ENCODE measurements at regions not wholly inside any gene's neighbourhood (a gene's known extent, or its start where the extent isn't known, plus 50 kb on each side); places are given as distances from the start of the nearest gene placed in this dataset.
A peak's percentile ranks its signal among the peaks of the same experiment; 100 is the strongest.

DNA sequence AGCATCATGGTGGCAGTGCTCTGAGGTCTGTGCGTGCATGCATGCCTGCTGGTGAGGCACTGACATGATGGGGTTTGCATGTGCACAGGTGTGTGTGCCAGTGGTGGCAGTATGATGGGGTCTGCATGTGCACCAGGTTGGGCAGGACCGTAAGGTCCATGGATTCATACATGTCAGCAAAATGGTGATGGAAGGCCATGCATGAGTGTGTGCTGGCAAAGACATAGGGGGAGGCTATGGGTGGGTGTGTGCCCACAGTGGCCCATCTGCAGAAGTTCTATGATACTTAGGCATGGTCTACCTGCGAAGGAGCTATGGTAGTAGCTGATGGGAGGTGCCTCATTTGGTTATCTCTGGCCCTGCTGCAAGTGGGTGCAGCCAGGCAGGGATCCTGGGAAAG, 348.0 kb upstream of the TARS1 start (continued):
- TF ChIP-seq, protein P1, sequence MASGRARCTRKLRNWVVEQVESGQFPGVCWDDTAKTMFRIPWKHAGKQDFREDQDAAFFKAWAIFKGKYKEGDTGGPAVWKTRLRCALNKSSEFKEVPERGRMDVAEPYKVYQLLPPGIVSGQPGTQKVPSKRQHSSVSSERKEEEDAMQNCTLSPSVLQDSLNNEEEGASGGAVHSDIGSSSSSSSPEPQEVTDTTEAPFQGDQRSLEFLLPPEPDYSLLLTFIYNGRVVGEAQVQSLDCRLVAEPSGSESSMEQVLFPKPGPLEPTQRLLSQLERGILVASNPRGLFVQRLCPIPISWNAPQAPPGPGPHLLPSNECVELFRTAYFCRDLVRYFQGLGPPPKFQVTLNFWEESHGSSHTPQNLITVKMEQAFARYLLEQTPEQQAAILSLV (CRISPR knock-in tag; IDR thresholded peaks at IDR 0.05; ENCODE audit: borderline replicate concordance), result no peak
- TF ChIP-seq MBD4 (IDR thresholded peaks at IDR 0.05; ENCODE audit: borderline replicate concordance, low read length), result no peak
- TF ChIP-seq RFX5 (IDR thresholded peaks at IDR 0.05; ENCODE audit: low read depth, low read length), result no peak
- no peak for TF ChIP-seq SOX6 (IDR thresholded peaks at IDR 0.05)
- TF ChIP-seq SOX6 (CRISPR knock-in tag; IDR thresholded peaks at IDR 0.05), result no peak
- TF ChIP-seq, protein P2, sequence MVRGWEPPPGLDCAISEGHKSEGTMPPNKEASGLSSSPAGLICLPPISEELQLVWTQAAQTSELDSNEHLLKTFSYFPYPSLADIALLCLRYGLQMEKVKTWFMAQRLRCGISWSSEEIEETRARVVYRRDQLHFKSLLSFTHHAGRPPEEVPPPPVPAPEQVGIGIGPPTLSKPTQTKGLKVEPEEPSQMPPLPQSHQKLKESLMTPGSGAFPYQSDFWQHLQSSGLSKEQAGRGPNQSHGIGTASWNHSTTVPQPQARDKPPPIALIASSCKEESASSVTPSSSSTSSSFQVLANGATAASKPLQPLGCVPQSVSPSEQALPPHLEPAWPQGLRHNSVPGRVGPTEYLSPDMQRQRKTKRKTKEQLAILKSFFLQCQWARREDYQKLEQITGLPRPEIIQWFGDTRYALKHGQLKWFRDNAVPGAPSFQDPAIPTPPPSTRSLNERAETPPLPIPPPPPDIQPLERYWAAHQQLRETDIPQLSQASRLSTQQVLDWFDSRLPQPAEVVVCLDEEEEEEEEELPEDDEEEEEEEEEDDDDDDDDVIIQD (CRISPR knock-in tag; IDR thresholded peaks at IDR 0.05; ENCODE audit: low read depth), result no peak

GRCh38 chr5:33102551-33102950, 338.2 kb upstream of the TARS1 start:
- Histone ChIP-seq H2AFZ (ENCODE audit: low read length) (no peak overlapping the region), H3K27me3 (ENCODE audit: control insufficient read depth in 1 of 2, insufficient read depth in 2 of 2, low read length in 2 of 2) (no peaks in the 10 kb centered on the region), H3K9ac (ENCODE audit: insufficient read depth, low read depth, low read length) (no peak overlapping the region), H3K4me1 (ENCODE audit: insufficient read depth, low read length) (no peaks in the 10 kb centered on the region), H3K4me3 (replicated peaks in 1 of 3; ENCODE audit: insufficient read depth in 1 of 3, low read depth in 2 of 3, low read length in 3 of 3) (no peak overlapping the region), H3K9me3 (ENCODE audit: low read length) (peaks cover 39% of the 10 kb centered on the region), H3K27ac (ENCODE audit: extremely low read length, insufficient read depth, low read length) (no peak overlapping the region), H3K79me2 (ENCODE audit: insufficient read depth, low read length) (no peaks in the 10 kb centered on the region), H3K4me2 (ENCODE audit: low read depth, low read length) (no peak overlapping the region), H3K36me3 (replicated peaks in 1 of 2; ENCODE audit: control insufficient read depth in 1 of 2, insufficient read depth in 2 of 2, low read length in 2 of 2) (no peaks in the 10 kb centered on the region), H4K20me1 (ENCODE audit: insufficient read depth, low read length) (no peaks in the 10 kb centered on the region)
- no TSS peak for BruUV-seq (replicated peaks)
- no peak for TF ChIP-seq ZNF710 (CRISPR knock-in tag; IDR thresholded peaks at IDR 0.05; ENCODE audit: borderline replicate concordance)
- peak; percentile 72 for TF ChIP-seq CREB1 (IDR thresholded peaks at IDR 0.05)
- TF ChIP-seq CREB1 (CRISPR knock-in tag; IDR thresholded peaks at IDR 0.05), result no peak
- no peak for TF ChIP-seq MXI1 (IDR thresholded peaks at IDR 0.05; ENCODE audit: borderline replicate concordance, low read depth, low read length)
- TF ChIP-seq RFX1 (IDR thresholded peaks at IDR 0.05), result no peak
- ChIA-PET CTCF (ENCODE audit: low intra/inter-chr PET ratio, low total read pairs) (no interaction called here), POLR2A (no interaction called here)
- intact Hi-C loops (cut with micrococcal nuclease; ENCODE audit: unreplicated experiment), result no loop called here
- no peak for DNase-seq (ENCODE audit: low spot score)
- in situ Hi-C loops (cut with HindIII; ENCODE audit: extremely low pct_ligation_motif_present, low pct_unique_long_range_greater_than_20kb), result no loop called here
- 6% methylated on average over 7 of the region's 7 CpGs for WGBS (ENCODE audit: low lambda C conversion rate)
- FAIRE-seq, result no peak
- ATAC-seq, result no peak
